K562 (cell line): ENCODE measurements at regions not wholly inside any gene's neighbourhood (a gene's known extent, or its start where the extent isn't known, plus 50 kb on each side); places are given as distances from the start of the nearest gene placed in this dataset.

Source experiments
- ATAC-seq: fragments of 200-7000 bp; cut with Tn5 transposase; 3 replicates; pipeline ENCODE4 v1.9.1; 2020; ENCODE audit warnings: moderate library complexity
- BruUV-seq: library from RNA; stranded (reverse); fragments of 400-500 nt; replicated peaks from 2 replicates; lab custom pipeline; 2021; lab: Mats Ljungman, UMichigan
- CTCF ChIA-PET: fragments of 300-600 bp; formaldehyde crosslinking; extraction: SDS; loops from one replicate; lab custom pipeline; 2021; ENCODE audit warnings: low intra/inter-chr PET ratio; lab: Yijun Ruan, JAX
- POLR2A ChIA-PET: fragments of 300-600, 350-650 bp; sonication (Branson Sonifier 250); formaldehyde crosslinking; extraction: SDS; loops from one replicate; lab custom pipeline; 2021; ENCODE audit warnings: antibody characterized with exemption, inconsistent platforms; lab: Yijun Ruan, JAX
- DNase-seq, 4 experiments: peaks; one replicate each; pipeline versions ENCODE4 v3.0.0 to v3.0.0-alpha.2; 2011 to 2018; ENCODE audit warnings: low spot score in 3 of 4, mixed read lengths in 3 of 4; ENCODE audit errors: extremely low read depth in 1 of 4
- FAIRE-seq: peaks from 2 replicates; lab custom pipeline; 2011; peaks lifted over from hg19 to GRCh38; lab: Jason Lieb, UNC
- H2AFZ ChIP-seq: 2 replicates; pipeline ENCODE4 v1.6.0; 2011; ENCODE audit warnings: low read depth, low read length, control low read depth, inconsistent platforms
- H3K27ac ChIP-seq: fragments of 200-600 bp; 3 replicates; pipeline ENCODE4 v1.8.0; 2011; ENCODE audit warnings: low read depth, mild to moderate bottlenecking, control low read depth, inconsistent platforms, low read length, moderate library complexity, mixed read lengths; ENCODE audit errors: extremely low read depth
- H3K27me3 ChIP-seq, 2 experiments: fragments of 300-600 bp in 1 of 2; 2 replicates in 1 of 2; 3 replicates in 1 of 2; pipeline versions ENCODE4 v1.6.0 to v1.8.0; 2011; ENCODE audit warnings: inconsistent platforms in 2 of 2, low read length in 2 of 2, mild to moderate bottlenecking in 1 of 2, mixed read lengths in 1 of 2, moderate library complexity in 1 of 2; ENCODE audit not compliant: control insufficient read depth in 2 of 2, insufficient read depth in 2 of 2
- H3K36me3 ChIP-seq: fragments of 300-600 bp; 3 replicates; pipeline ENCODE4 v1.8.0; 2011; ENCODE audit warnings: mild to moderate bottlenecking, low read length, inconsistent platforms; ENCODE audit not compliant: control insufficient read depth, insufficient read depth
- H3K4me1 ChIP-seq, 2 experiments: fragments of 200-600 bp in 1 of 2; replicated peaks in 1 of 2; 2 replicates in 1 of 2; 3 replicates in 1 of 2; pipeline versions ENCODE4 v1.5.1 to v1.8.0; 2011; ENCODE audit warnings: inconsistent platforms in 2 of 2, low read length in 2 of 2, mild to moderate bottlenecking in 1 of 2, mixed read lengths in 1 of 2, moderate library complexity in 1 of 2; ENCODE audit not compliant: control insufficient read depth in 2 of 2, insufficient read depth in 2 of 2
- H3K4me2 ChIP-seq: 2 replicates; pipeline ENCODE4 v1.6.1; 2011; ENCODE audit warnings: low read length, control low read depth, inconsistent platforms, mixed read lengths; ENCODE audit not compliant: insufficient read depth
- H3K4me3 ChIP-seq: fragments of 200-600 bp; sonication (generic), shearing (Covaris generic); 2 replicates; pipeline ENCODE4 v1.5.1; 2016; ENCODE audit warnings: control low read depth, inconsistent platforms
- H3K79me2 ChIP-seq: fragments of 200-600 bp; 3 replicates; pipeline ENCODE4 v1.8.0; 2011; ENCODE audit warnings: low read length, inconsistent platforms; ENCODE audit not compliant: control insufficient read depth, insufficient read depth
- H3K9ac ChIP-seq, 2 experiments: 2 replicates each; pipeline versions ENCODE4 v1.6.0 to v1.6.1; 2011; ENCODE audit warnings: low read depth in 2 of 2, low read length in 2 of 2, control low read depth in 1 of 2, inconsistent platforms in 1 of 2, mild to moderate bottlenecking in 1 of 2, mixed read lengths in 1 of 2; ENCODE audit not compliant: insufficient read depth in 1 of 2
- H3K9me1 ChIP-seq: one replicate; pipeline ENCODE4 v1.6.0; 2011; ENCODE audit warnings: inconsistent platforms, mild to moderate bottlenecking, low read length, moderate library complexity; ENCODE audit not compliant: control insufficient read depth, insufficient read depth
- H3K9me3 ChIP-seq: replicated peaks from 2 replicates; pipeline ENCODE4 v1.5.1; 2011; ENCODE audit warnings: low read depth, low read length, inconsistent platforms; ENCODE audit not compliant: control insufficient read depth, insufficient read depth
- H4K20me1 ChIP-seq: replicated peaks from 2 replicates; pipeline ENCODE4 v1.6.1; 2011; ENCODE audit warnings: low read length, inconsistent platforms, mixed read lengths; ENCODE audit not compliant: control insufficient read depth, insufficient read depth
- ARID3B ChIP-seq: fragments of 250-450 bp; sonication (Bioruptor Pico); IDR thresholded peaks from 2 replicates; pipeline ENCODE4 v1.4.0; 2020; ENCODE audit warnings: borderline replicate concordance
- ATF6 ChIP-seq: sonication (generic); formaldehyde crosslinking; IDR thresholded peaks from 2 replicates; pipeline ENCODE4 v1.4.0; 2020; ENCODE audit warnings: mild to moderate bottlenecking, missing genetic modification reagents
- DACH1 ChIP-seq: fragments of 450-650 bp; IDR thresholded peaks from 2 replicates; pipeline ENCODE4 v1.6.1; 2018; ENCODE audit not compliant: partially characterized antibody
- MECOM ChIP-seq: fragments of 250-450 bp; sonication (Bioruptor Pico); IDR thresholded peaks from 2 replicates; pipeline ENCODE4 v1.8.0; 2022; ENCODE audit warnings: inconsistent platforms
- NR1H2 ChIP-seq: sonication (generic); formaldehyde crosslinking; IDR thresholded peaks from 2 replicates; pipeline ENCODE4 v1.4.0; 2020; ENCODE audit warnings: mild to moderate bottlenecking, missing genetic modification reagents
- PCBP1 ChIP-seq: fragments of 200-400 bp; formaldehyde crosslinking; IDR thresholded peaks from 2 replicates; pipeline ENCODE4 v1.6.1; 2018; ENCODE audit warnings: mild to moderate bottlenecking, low read depth, low read length; ENCODE audit not compliant: poor library complexity, severe bottlenecking
- ZFX ChIP-seq: sonication (generic); formaldehyde crosslinking; IDR thresholded peaks from 2 replicates; pipeline ENCODE4 v1.8.0; 2022; ENCODE audit warnings: mild to moderate bottlenecking, missing genetic modification reagents, moderate library complexity
- ZNF121 ChIP-seq: sonication (generic); formaldehyde crosslinking; conservative IDR thresholded peaks from 2 replicates; pipeline ENCODE4 v1.8.0; 2022; ENCODE audit warnings: missing genetic modification reagents
- ZNF512 ChIP-seq: IDR thresholded peaks from 2 replicates; pipeline ENCODE4 v1.6.1; 2016; ENCODE audit warnings: missing genetic modification characterization, missing compliant biosample characterization
- ZNF76 ChIP-seq: fragments of 250-450 bp; sonication (Bioruptor Pico); IDR thresholded peaks from 2 replicates; pipeline ENCODE4 v1.4.0; 2020; ENCODE audit warnings: mild to moderate bottlenecking, moderate library complexity, borderline replicate concordance
- WGBS: fragments of 100-300 bp; shearing (Covaris generic); methylation state at CpG from one replicate; pipeline ENCODE4 v1.1.6; 2016; ENCODE audit warnings: low coverage, mixed read lengths; ENCODE audit not compliant: insufficient coverage; ENCODE audit errors: missing lambda C conversion rate; 5-methylcytosine and 5-hydroxymethylcytosine counted together
- in situ Hi-C: fragments of 300-500 bp; cut with MboI; formaldehyde crosslinking; loops from 4 replicates; pipeline ENCODE4 v1.15.0; 2018; ENCODE audit warnings: inconsistent platforms, mixed read lengths
- intact Hi-C: fragments of 100-400 bp; cut with micrococcal nuclease; formaldehyde crosslinking; loops from 2 replicates; pipeline ENCODE4 v1.14.2; 2022

GRCh38 chr1:222114536-222115156 lies 372.8 kb upstream of the DUSP10 start:
- H4K20me1 ChIP-seq = no peaks in the 10 kb centered on the region
- WGBS = 3% methylated on average over 3 of the region's 3 CpGs
- DNase-seq = no peak
- in situ Hi-C loops = no loop called here
- no peak overlapping the region for H2AFZ ChIP-seq
- TF ChIP-seq ZNF121 (CRISPR knock-in tag) (no peak), DACH1 (peak; percentile 91)
- TF ChIP-seq, all 486 proteins: peak for 1
- Histone ChIP-seq H3K9me1 (no peaks in the 10 kb centered on the region), H3K27ac (no peak overlapping the region), H3K4me2 (no peak overlapping the region), H3K36me3 (no peaks in the 10 kb centered on the region), H3K4me3 (no peak overlapping the region), H3K9ac (no peak overlapping the region), H3K9me3 (no peaks in the 10 kb centered on the region), H3K27me3 (no peaks in the 10 kb centered on the region), H3K4me1 (no peaks in the 10 kb centered on the region), H3K79me2 (no peaks in the 10 kb centered on the region)
- no TSS peak for BruUV-seq
- CTCF ChIA-PET = no interaction called here
- intact Hi-C loops = no loop called here
- FAIRE-seq (no peak), ATAC-seq (no peak)
- POLR2A ChIA-PET = no interaction called here

GRCh38 chr1:222109836-222110235 lies 367.9 kb upstream of the DUSP10 start:
- WGBS = 0% methylated on average over 4 of the region's 4 CpGs
- CTCF ChIA-PET = no interaction called here
- BruUV-seq = no TSS peak
- TF ChIP-seq ZNF76 (CRISPR knock-in tag) = no peak
- TF ChIP-seq ZNF512 = no peak
- no peak for TF ChIP-seq ZFX
- no peak for TF ChIP-seq ATF6 (CRISPR knock-in tag)
- TF ChIP-seq NR1H2 (CRISPR knock-in tag) = no peak
- TF ChIP-seq ARID3B (CRISPR knock-in tag) = no peak
- no peak for TF ChIP-seq MECOM (CRISPR knock-in tag)
- TF ChIP-seq PCBP1 = no peak

More at GRCh38 chr1:222109836-222110235, 367.9 kb upstream of the DUSP10 start:
- no peak overlapping the region for H2AFZ ChIP-seq
- H3K4me3 ChIP-seq = no peak overlapping the region
- DNase-seq (no peak), FAIRE-seq (no peak), ATAC-seq (no peak)
- intact Hi-C loops = no loop called here
- POLR2A ChIA-PET = no interaction called here
- in situ Hi-C loops = loop anchor here (10.0 kb wide), 1 partner anchor 345 kb away; no protein-coding TSS in a partner anchor
- H3K4me1 ChIP-seq = no peaks in the 10 kb centered on the region
- no peak overlapping the region for H3K4me2 ChIP-seq
- H3K9ac ChIP-seq = no peak overlapping the region
- no peaks in the 10 kb centered on the region for H3K9me1 ChIP-seq
- H3K27me3 ChIP-seq = no peaks in the 10 kb centered on the region
- H3K79me2 ChIP-seq = no peaks in the 10 kb centered on the region
- H3K27ac ChIP-seq = no peak overlapping the region
- no peaks in the 10 kb centered on the region for H3K36me3 ChIP-seq
- no peaks in the 10 kb centered on the region for H3K9me3 ChIP-seq
- H4K20me1 ChIP-seq = no peaks in the 10 kb centered on the region
